HEK293T (cell line): ENCODE measurements at regions not wholly inside any gene's neighbourhood (a gene's known extent, or its start where the extent isn't known, plus 50 kb on each side); places are given as distances from the start of the nearest gene placed in this dataset.

Source experiments
- ARNT ChIP-seq: fragments of 450-650 bp; IDR thresholded peaks from 2 replicates; pipeline ENCODE4 v1.6.1; 2017; ENCODE audit warnings: mild to moderate bottlenecking
- BHLHE40 ChIP-seq: fragments of 450-650 bp; IDR thresholded peaks from 2 replicates; pipeline ENCODE4 v1.6.1; 2016; ENCODE audit warnings: mild to moderate bottlenecking, moderate library complexity, borderline replicate concordance
- CTBP1 ChIP-seq: fragments of 450-650 bp; IDR thresholded peaks from 2 replicates; pipeline ENCODE4 v1.6.1; 2016; ENCODE audit warnings: borderline replicate concordance
- ELF4 ChIP-seq: fragments of 450-650 bp; IDR thresholded peaks from 2 replicates; pipeline ENCODE4 v1.6.1; 2017; ENCODE audit warnings: antibody characterized with exemption
- FOXA1 ChIP-seq: fragments of 450-650 bp; IDR thresholded peaks from 2 replicates; pipeline ENCODE4 v1.6.1; 2016; ENCODE audit warnings: mild to moderate bottlenecking
- FOXK2 ChIP-seq: fragments of 450-650 bp; IDR thresholded peaks from 2 replicates; pipeline ENCODE4 v1.6.1; 2016; ENCODE audit warnings: mild to moderate bottlenecking
- FOXM1 ChIP-seq: fragments of 450-650 bp; IDR thresholded peaks from 2 replicates; pipeline ENCODE4 v1.6.1; 2017; ENCODE audit warnings: mild to moderate bottlenecking, borderline replicate concordance
- LEF1 ChIP-seq: fragments of 450-650 bp; IDR thresholded peaks from 2 replicates; pipeline ENCODE4 v1.6.1; 2017; ENCODE audit warnings: mild to moderate bottlenecking, borderline replicate concordance
- SP1 ChIP-seq: fragments of 450-650 bp; IDR thresholded peaks from 2 replicates; pipeline ENCODE4 v1.6.1; 2017
- SUZ12 ChIP-seq: fragments of 450-650 bp; IDR thresholded peaks from 2 replicates; pipeline ENCODE4 v1.6.1; 2016; ENCODE audit warnings: mild to moderate bottlenecking
- ZNF384 ChIP-seq: fragments of 450-650 bp; IDR thresholded peaks from 2 replicates; pipeline ENCODE4 v1.6.1; 2016
- TF ChIP-seq, protein P1 (sequence below): fragments of 450-650 bp; IDR thresholded peaks from 2 replicates; pipeline ENCODE4 v1.6.1; 2016

DNA sequence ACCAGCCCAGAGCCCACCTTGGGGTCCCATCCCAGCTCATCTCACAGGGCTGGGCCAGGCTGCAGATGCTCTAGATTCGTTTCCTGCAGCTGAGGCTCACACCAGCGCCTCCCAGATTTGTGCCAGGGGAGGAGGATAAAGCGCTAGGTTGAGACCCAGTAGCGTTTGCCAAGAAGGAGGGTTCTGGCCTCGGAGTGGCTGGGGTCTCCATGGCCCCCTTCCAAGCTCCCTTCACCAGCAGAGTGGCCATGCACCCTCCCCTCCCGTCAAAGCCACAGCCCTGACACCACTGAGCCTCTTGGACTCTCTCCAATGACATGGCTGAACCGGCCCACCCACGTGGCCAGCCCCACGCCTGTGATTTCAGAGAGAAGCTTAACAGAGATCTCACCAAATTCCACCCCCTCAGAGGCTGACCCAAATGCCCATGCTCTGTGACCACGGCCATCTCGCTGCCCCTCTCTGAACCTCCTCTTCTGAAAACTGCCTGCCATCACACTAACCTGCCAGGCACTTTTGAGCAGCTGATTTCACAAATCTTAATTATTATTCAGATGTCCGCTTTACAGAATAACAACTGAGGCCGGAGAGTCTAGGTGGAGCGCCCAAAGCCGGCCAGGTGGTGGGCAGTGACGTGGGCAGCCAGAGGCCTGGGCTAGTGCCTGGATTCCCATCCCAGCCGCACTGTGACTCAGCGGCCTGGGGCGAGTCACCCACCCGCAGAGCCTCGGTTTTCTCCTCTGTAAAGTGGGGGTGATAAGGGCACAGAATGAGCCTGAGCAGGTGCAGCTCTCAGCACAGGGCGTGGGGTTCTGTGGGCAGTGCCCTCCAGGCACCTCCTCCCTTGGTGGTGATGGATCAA lies 155.7 kb downstream of the C9orf50 start:
- TF ChIP-seq FOXA1 (no peak), ARNT (no peak), SP1 (no peak), FOXM1 (no peak), ELF4 (no peak), ZNF384 (no peak), CTBP1 (no peak), SUZ12 (no peak), BHLHE40 (no peak), FOXK2 (no peak), LEF1 (no peak)
- TF ChIP-seq, protein P1, sequence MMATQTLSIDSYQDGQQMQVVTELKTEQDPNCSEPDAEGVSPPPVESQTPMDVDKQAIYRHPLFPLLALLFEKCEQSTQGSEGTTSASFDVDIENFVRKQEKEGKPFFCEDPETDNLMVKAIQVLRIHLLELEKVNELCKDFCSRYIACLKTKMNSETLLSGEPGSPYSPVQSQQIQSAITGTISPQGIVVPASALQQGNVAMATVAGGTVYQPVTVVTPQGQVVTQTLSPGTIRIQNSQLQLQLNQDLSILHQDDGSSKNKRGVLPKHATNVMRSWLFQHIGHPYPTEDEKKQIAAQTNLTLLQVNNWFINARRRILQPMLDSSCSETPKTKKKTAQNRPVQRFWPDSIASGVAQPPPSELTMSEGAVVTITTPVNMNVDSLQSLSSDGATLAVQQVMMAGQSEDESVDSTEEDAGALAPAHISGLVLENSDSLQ = no peak
